Mesendoderm (in vitro differentiated cells): ENCODE measurements at regions not wholly inside any gene's neighbourhood (a gene's known extent, or its start where the extent isn't known, plus 50 kb on each side); places are given as distances from the start of the nearest gene placed in this dataset.
"Not testable (repeated sequence)": the region's sequence is repeated elsewhere in the genome, so short reads cannot be mapped to it uniquely, and the experiment has no call there.

Source experiments
- DNase-seq: peaks from one replicate; pipeline ENCODE4 v3.0.0; 2013
- H2AK5ac ChIP-seq: 2 replicates; pipeline ENCODE4 v1.6.1; 2013; ENCODE audit warnings: low read length, inconsistent platforms
- H2BK120ac ChIP-seq: 2 replicates; pipeline ENCODE4 v1.6.1; 2013; ENCODE audit warnings: low read depth, mild to moderate bottlenecking, low read length, moderate library complexity, mixed read lengths
- H2BK15ac ChIP-seq: replicated peaks from 2 replicates; pipeline ENCODE4 v1.6.1; 2013; ENCODE audit warnings: low read depth, mild to moderate bottlenecking, moderate library complexity
- H2BK5ac ChIP-seq: 2 replicates; pipeline ENCODE4 v1.6.1; 2013; ENCODE audit warnings: low read length, inconsistent platforms
- H3K18ac ChIP-seq: 2 replicates; pipeline ENCODE4 v1.6.1; 2013; ENCODE audit warnings: mild to moderate bottlenecking, low read length, mixed read lengths
- H3K23ac ChIP-seq: one replicate; pipeline ENCODE4 v1.6.1; 2013; ENCODE audit warnings: low read length
- H3K27ac ChIP-seq: 2 replicates; pipeline ENCODE4 v1.5.1; 2013; ENCODE audit warnings: low read depth, mild to moderate bottlenecking, inconsistent platforms, low read length, moderate library complexity
- H3K27me3 ChIP-seq: 2 replicates; pipeline ENCODE4 v1.6.1; 2013; ENCODE audit warnings: low read length, control low read depth, mild to moderate bottlenecking, inconsistent platforms; ENCODE audit not compliant: insufficient read depth, poor library complexity
- H3K36me3 ChIP-seq: 2 replicates; pipeline ENCODE4 v1.6.1; 2013; ENCODE audit warnings: low read length, inconsistent platforms; ENCODE audit not compliant: control insufficient read depth, insufficient read depth
- H3K4ac ChIP-seq: one replicate; pipeline ENCODE4 v1.6.1; 2013; ENCODE audit warnings: low read depth, mild to moderate bottlenecking, low read length, moderate library complexity
- H3K4me1 ChIP-seq: 2 replicates; pipeline ENCODE4 v1.6.1; 2013; ENCODE audit warnings: low read depth, low read length, inconsistent platforms; ENCODE audit not compliant: control insufficient read depth
- H3K4me2 ChIP-seq: 2 replicates; pipeline ENCODE4 v1.6.1; 2013; ENCODE audit warnings: low read length
- H3K4me3 ChIP-seq: 2 replicates; pipeline ENCODE4 v1.5.1; 2013; ENCODE audit warnings: mild to moderate bottlenecking, low read length
- H3K56ac ChIP-seq: one replicate; pipeline ENCODE4 v1.6.1; 2013; ENCODE audit warnings: low read length
- H3K79me1 ChIP-seq: 2 replicates; pipeline ENCODE4 v1.6.1; 2013; ENCODE audit warnings: low read length, inconsistent platforms
- H3K79me2 ChIP-seq: 2 replicates; pipeline ENCODE4 v1.6.1; 2013; ENCODE audit warnings: mild to moderate bottlenecking, low read length; ENCODE audit not compliant: control insufficient read depth, insufficient read depth
- H3K9ac ChIP-seq: 2 replicates; pipeline ENCODE4 v1.6.1; 2013; ENCODE audit warnings: low read length, inconsistent platforms
- H4K5ac ChIP-seq: one replicate; pipeline ENCODE4 v1.6.1; 2013; ENCODE audit warnings: low read length
- H4K8ac ChIP-seq: one replicate; pipeline ENCODE4 v1.6.1; 2013; ENCODE audit warnings: low read depth, mild to moderate bottlenecking, control low read depth, low read length, moderate library complexity
- WGBS: extraction: QIAGEN DNeasy Blood & Tissue Kit; methylation state at CpG from one replicate; pipeline ENCODE4 v1.1.7; 2013; ENCODE audit warnings: low lambda C conversion rate, missing lambda C conversion rate; ENCODE audit not compliant: insufficient coverage; ENCODE audit errors: extremely low coverage; 5-methylcytosine and 5-hydroxymethylcytosine counted together

GRCh38 chr1:95532335-95532734 is 298.3 kb downstream of the RWDD3 start:
- H3K27ac ChIP-seq = no peak overlapping the region
- H3K23ac ChIP-seq = no peak overlapping the region
- WGBS = no CpG with 5 or more reads among the region's 1 CpG
- no peak overlapping the region for H4K8ac ChIP-seq
- no peaks in the 10 kb centered on the region for H3K27me3 ChIP-seq
- H3K4me2 ChIP-seq = no peak overlapping the region
- no peak overlapping the region for H3K4me3 ChIP-seq
- no peaks in the 10 kb centered on the region for H3K79me1 ChIP-seq
- H3K9ac ChIP-seq = no peak overlapping the region
- H2BK120ac ChIP-seq = no peak overlapping the region
- H3K4me1 ChIP-seq = no peaks in the 10 kb centered on the region
- no peaks in the 10 kb centered on the region for H3K36me3 ChIP-seq
- no peaks in the 10 kb centered on the region for H3K79me2 ChIP-seq
- H4K5ac ChIP-seq = no peak overlapping the region
- no peak overlapping the region for H2BK5ac ChIP-seq
- no peak overlapping the region for H3K4ac ChIP-seq
- H2BK15ac ChIP-seq = no peak overlapping the region
- H3K18ac ChIP-seq = no peak overlapping the region
- peak; percentile 59 for DNase-seq
- H3K56ac ChIP-seq = no peak overlapping the region
- no peak overlapping the region for H2AK5ac ChIP-seq

GRCh38 chr1:95534985-95535384 is 301.0 kb downstream of the RWDD3 start:
- no peak overlapping the region for H3K23ac ChIP-seq
- H3K79me2 ChIP-seq = no peaks in the 10 kb centered on the region
- no peak overlapping the region for H3K27ac ChIP-seq
- no peak overlapping the region for H2BK5ac ChIP-seq
- no peak overlapping the region for H3K9ac ChIP-seq
- peak overlapping the region; percentile 42 for H3K56ac ChIP-seq
- no peak overlapping the region for H3K4me2 ChIP-seq
- H3K18ac ChIP-seq = no peak overlapping the region
- WGBS = no CpG with 5 or more reads among the region's 5 CpGs
- H2AK5ac ChIP-seq = no peak overlapping the region
- H2BK15ac ChIP-seq = no peak overlapping the region
- H4K5ac ChIP-seq = no peak overlapping the region
- H3K79me1 ChIP-seq = no peaks in the 10 kb centered on the region
- no peak overlapping the region for H3K4me3 ChIP-seq
- no peaks in the 10 kb centered on the region for H3K4me1 ChIP-seq
- H4K8ac ChIP-seq = no peak overlapping the region
- no peaks in the 10 kb centered on the region for H3K36me3 ChIP-seq
- no peak overlapping the region for H3K4ac ChIP-seq
- H3K27me3 ChIP-seq = no peaks in the 10 kb centered on the region
- DNase-seq = peak; percentile 26
- H2BK120ac ChIP-seq = no peak overlapping the region

- Histone ChIP-seq H3K4me2 (no peak overlapping the region), H3K79me2 (no peaks in the 10 kb centered on the region), H3K9ac (no peak overlapping the region), H4K5ac (no peak overlapping the region), H2BK5ac (no peak overlapping the region), H3K36me3 (no peaks in the 10 kb centered on the region), H3K18ac (no peak overlapping the region), H4K8ac (no peak overlapping the region), H3K79me1 (no peaks in the 10 kb centered on the region), H3K23ac (no peak overlapping the region), H3K4me1 (no peaks in the 10 kb centered on the region), H3K56ac (peak overlapping the region; percentile 10), H2AK5ac (no peak overlapping the region), H3K27ac (no peak overlapping the region), H3K4ac (no peak overlapping the region), H2BK120ac (no peak overlapping the region), H3K4me3 (no peak overlapping the region), H3K27me3 (no peaks in the 10 kb centered on the region), H2BK15ac (no peak overlapping the region)
- WGBS = no CpG with 5 or more reads among the region's 4 CpGs
- DNase-seq = no peak
Measured at GRCh38 chr1:95535614-95536013, 301.6 kb downstream of the RWDD3 start.

GRCh38 chr1:95536501-95536900 is 302.5 kb downstream of the RWDD3 start:
- Histone ChIP-seq H3K23ac (no peak overlapping the region), H2AK5ac (no peak overlapping the region), H4K5ac (no peak overlapping the region), H3K79me2 (no peaks in the 10 kb centered on the region), H3K27ac (no peak overlapping the region), H3K4me1 (no peaks in the 10 kb centered on the region), H4K8ac (no peak overlapping the region), H3K56ac (no peak overlapping the region), H3K4me3 (no peak overlapping the region), H2BK15ac (no peak overlapping the region), H2BK120ac (no peak overlapping the region), H3K36me3 (no peaks in the 10 kb centered on the region), H3K79me1 (no peaks in the 10 kb centered on the region), H2BK5ac (no peak overlapping the region), H3K18ac (no peak overlapping the region), H3K4me2 (no peak overlapping the region), H3K4ac (no peak overlapping the region), H3K9ac (no peak overlapping the region), H3K27me3 (no peaks in the 10 kb centered on the region)
- DNase-seq = no peak
- WGBS = no CpG with 5 or more reads among the region's 5 CpGs

- Histone ChIP-seq H3K27me3 (no peaks in the 10 kb centered on the region), H3K79me1 (no peaks in the 10 kb centered on the region), H3K4ac (no peak overlapping the region), H2BK15ac (no peak overlapping the region), H3K23ac (no peak overlapping the region), H4K8ac (no peak overlapping the region), H2BK5ac (no peak overlapping the region), H3K4me1 (no peaks in the 10 kb centered on the region), H2AK5ac (no peak overlapping the region), H3K36me3 (no peaks in the 10 kb centered on the region), H3K18ac (no peak overlapping the region), H4K5ac (no peak overlapping the region), H3K27ac (no peak overlapping the region), H3K56ac (no peak overlapping the region), H3K4me3 (no peak overlapping the region), H3K4me2 (no peak overlapping the region), H3K9ac (no peak overlapping the region), H2BK120ac (no peak overlapping the region), H3K79me2 (no peaks in the 10 kb centered on the region)
- no peak for DNase-seq
- WGBS = no CpG with 5 or more reads among the region's 3 CpGs
Measured at GRCh38 chr1:95537176-95537575, 303.2 kb downstream of the RWDD3 start.

GRCh38 chr1:95538242-95538641 is 304.2 kb downstream of the RWDD3 start:
- not testable (repeated sequence) for H2BK5ac ChIP-seq, H3K56ac ChIP-seq, H2AK5ac ChIP-seq, DNase-seq, H3K79me2 ChIP-seq, H3K36me3 ChIP-seq, H4K8ac ChIP-seq, H3K4me2 ChIP-seq, H3K27ac ChIP-seq, H2BK15ac ChIP-seq, H3K4ac ChIP-seq, H3K9ac ChIP-seq, H2BK120ac ChIP-seq, H3K27me3 ChIP-seq, H3K23ac ChIP-seq, H3K4me1 ChIP-seq, H4K5ac ChIP-seq, H3K79me1 ChIP-seq, H3K18ac ChIP-seq, H3K4me3 ChIP-seq
- WGBS = no CpG with 5 or more reads among the region's 7 CpGs
